Esophagus squamous epithelium (tissue), 5 donors: ENCODE measurements at regions not wholly inside any gene's neighbourhood (a gene's known extent, or its start where the extent isn't known, plus 50 kb on each side); places are given as distances from the start of the nearest gene placed in this dataset.

Experiments used
- DNase-seq: peaks from one replicate; lab custom pipeline; 2025; lab: John Stamatoyannopoulos, UW
- H3K27ac ChIP-seq, 4 donors: fragments of 200-600 bp; sonication (generic); one replicate each; pipeline ENCODE4 v1.5.1; 2016 to 2019; ENCODE audit warnings: mild to moderate bottlenecking in 1 of 4
- H3K27me3 ChIP-seq, 4 donors: fragments of 200-600 bp; sonication (generic); 1 replicate in 3 of 4; 2 replicates in 1 of 4; pipeline versions ENCODE4 v1.5.1 to v1.6.0; 2017 to 2021; ENCODE audit warnings: antibody characterized with exemption in 1 of 4
- H3K36me3 ChIP-seq, 3 donors: fragments of 200-600 bp; sonication (generic); one replicate each; pipeline ENCODE4 v1.5.1; 2016 to 2019
- H3K4me1 ChIP-seq, 3 donors: fragments of 200-600 bp; sonication (generic); one replicate each; pipeline ENCODE4 v1.5.1; 2017 to 2019
- H3K4me3 ChIP-seq, 4 donors: fragments of 200-600 bp; sonication (generic); 1 replicate in 3 of 4; 2 replicates in 1 of 4; pipeline ENCODE4 v1.5.1; 2016 to 2019; ENCODE audit warnings: mild to moderate bottlenecking in 2 of 4, moderate library complexity in 1 of 4
- H3K9me3 ChIP-seq, 3 donors: fragments of 200-600 bp; sonication (generic); one replicate each; pipeline ENCODE4 v1.5.1; 2016 to 2019
- CTCF ChIP-seq, 6 experiments: fragments of 450-650 bp in 4 of 6; fragments of 200-600 bp in 2 of 6; sonication (generic) in 2 of 6; IDR thresholded peaks; one replicate each; pipeline ENCODE4 v1.5.1; 2016 to 2019; ENCODE audit warnings: antibody characterized with exemption in 6 of 6, mild to moderate bottlenecking in 4 of 6, moderate library complexity in 4 of 6
- POLR2A ChIP-seq, 4 donors: fragments of 450-650 bp; IDR thresholded peaks; one replicate each; pipeline ENCODE4 v1.6.1; 2017; ENCODE audit warnings: antibody characterized with exemption in 4 of 4, mild to moderate bottlenecking in 4 of 4, moderate library complexity in 3 of 4
- WGBS, 2 donors: methylation state at CpG; one replicate each; pipeline ENCODE4 v1.1.5; 2018; 5-methylcytosine and 5-hydroxymethylcytosine counted together
- intact Hi-C: fragments of 100-400 bp; cut with DNase I; formaldehyde crosslinking; loops from one replicate; pipeline ENCODE4 v1.15.0; 2022
- donor health status: DM: yes; HTN: yes; CAD: no.

GRCh38 chr6:76397966-76398365 is 325.5 kb upstream of the IMPG1 start:
- Histone ChIP-seq H3K4me1 (no peaks in the 10 kb centered on the region), H3K27me3 (no peaks in the 10 kb centered on the region), H3K9me3 (no peaks in the 10 kb centered on the region), H3K36me3 (no peaks in the 10 kb centered on the region), H3K4me3 (no peak overlapping the region), H3K27ac (no peak overlapping the region)
- no peak for DNase-seq
- intact Hi-C loops, result no loop called here
- WGBS, 2 donors, result 36 to 71% methylated on average over 1 of the region's 1 CpG
- TF ChIP-seq CTCF (IDR thresholded peaks at IDR 0.05), result no peak
- TF ChIP-seq POLR2A (IDR thresholded peaks at IDR 0.05), result no peak

- WGBS, 2 donors, result 33 to 60% methylated on average over 1 of the region's 1 CpG
- Histone ChIP-seq H3K36me3 (no peaks in the 10 kb centered on the region), H3K27me3 (no peaks in the 10 kb centered on the region), H3K9me3 (peaks cover 0 to 17% (median 0%) of the 10 kb centered on the region in 3 donors), H3K4me3 (no peak overlapping the region), H3K27ac (no peak overlapping the region), H3K4me1 (no peaks in the 10 kb centered on the region)
- intact Hi-C loops, result no loop called here
- no peak for TF ChIP-seq POLR2A (IDR thresholded peaks at IDR 0.05)
- no peak for TF ChIP-seq CTCF (IDR thresholded peaks at IDR 0.05)
- no peak for DNase-seq
Observed at GRCh38 chr6:76382201-76382600, 309.7 kb upstream of the IMPG1 start.

- 41 to 83% methylated on average over 1 to 2 of the region's 2 CpGs for WGBS, 2 donors
- intact Hi-C loops, result no loop called here
Observed at GRCh38 chr6:76381612-76382011, 309.1 kb upstream of the IMPG1 start.

GRCh38 chr6:76351275-76351674 is 278.8 kb upstream of the IMPG1 start:
- H3K36me3 ChIP-seq, result no peaks in the 10 kb centered on the region
- intact Hi-C loops, result no loop called here
- H3K9me3 ChIP-seq, result no peaks in the 10 kb centered on the region
- no peaks in the 10 kb centered on the region for H3K4me1 ChIP-seq
- H3K27ac ChIP-seq, result no peak overlapping the region
- no peak overlapping the region for H3K4me3 ChIP-seq
- H3K27me3 ChIP-seq, result no peaks in the 10 kb centered on the region
- no peak for DNase-seq
- no peak for TF ChIP-seq POLR2A (IDR thresholded peaks at IDR 0.05)
- TF ChIP-seq CTCF (IDR thresholded peaks at IDR 0.05), result no peak

More at GRCh38 chr6:76381612-76382011, 309.1 kb upstream of the IMPG1 start:
- no peaks in the 10 kb centered on the region for H3K36me3 ChIP-seq
- no peak overlapping the region for H3K4me3 ChIP-seq
- no peak overlapping the region for H3K27ac ChIP-seq
- no peak for DNase-seq
- no peaks in the 10 kb centered on the region for H3K4me1 ChIP-seq
- H3K9me3 ChIP-seq, result peaks cover 0 to 22% (median 0%) of the 10 kb centered on the region in 3 donors
- no peaks in the 10 kb centered on the region for H3K27me3 ChIP-seq
- TF ChIP-seq POLR2A (IDR thresholded peaks at IDR 0.05) (no peak), CTCF (IDR thresholded peaks at IDR 0.05) (no peak)

GRCh38 chr6:76347539-76347938 is 275.1 kb upstream of the IMPG1 start:
- intact Hi-C loops, result no loop called here
- Histone ChIP-seq H3K27me3 (no peaks in the 10 kb centered on the region), H3K4me3 (no peak overlapping the region), H3K27ac (no peak overlapping the region), H3K36me3 (no peaks in the 10 kb centered on the region), H3K9me3 (peaks cover 0 to 6% (median 0%) of the 10 kb centered on the region in 3 donors), H3K4me1 (no peaks in the 10 kb centered on the region)
- no peak for DNase-seq
- TF ChIP-seq CTCF (IDR thresholded peaks at IDR 0.05), result no peak
- TF ChIP-seq POLR2A (IDR thresholded peaks at IDR 0.05), result no peak
